ENCODE measurements at regions not wholly inside any gene's neighbourhood (a gene's known extent, or its start where the extent isn't known, plus 50 kb on each side); places are given as distances from the start of the nearest gene placed in this dataset.

DNA sequence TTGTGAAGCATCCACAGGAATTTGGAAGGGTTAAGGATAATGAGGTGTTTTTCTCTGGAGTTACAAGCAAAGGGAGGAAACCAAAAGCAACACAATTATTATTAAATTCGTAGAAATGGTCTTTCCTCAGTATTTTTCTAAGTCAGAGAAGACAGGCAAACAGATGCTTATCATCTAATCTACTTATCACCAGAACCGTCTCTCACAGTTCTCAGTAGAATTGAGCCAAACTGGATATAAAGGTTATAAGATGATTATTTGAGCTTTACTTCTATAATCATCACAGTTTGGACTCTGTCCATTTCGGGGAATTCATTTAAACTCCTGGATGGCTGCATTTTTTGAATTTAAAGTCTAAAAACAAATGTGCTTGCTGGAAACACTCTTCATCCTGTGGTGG, 245.0 kb downstream of the KCNJ2 start:
- no peak for TF ChIP-seq SMC3 (IDR thresholded peaks at IDR 0.05)
- TF ChIP-seq, protein P1, sequence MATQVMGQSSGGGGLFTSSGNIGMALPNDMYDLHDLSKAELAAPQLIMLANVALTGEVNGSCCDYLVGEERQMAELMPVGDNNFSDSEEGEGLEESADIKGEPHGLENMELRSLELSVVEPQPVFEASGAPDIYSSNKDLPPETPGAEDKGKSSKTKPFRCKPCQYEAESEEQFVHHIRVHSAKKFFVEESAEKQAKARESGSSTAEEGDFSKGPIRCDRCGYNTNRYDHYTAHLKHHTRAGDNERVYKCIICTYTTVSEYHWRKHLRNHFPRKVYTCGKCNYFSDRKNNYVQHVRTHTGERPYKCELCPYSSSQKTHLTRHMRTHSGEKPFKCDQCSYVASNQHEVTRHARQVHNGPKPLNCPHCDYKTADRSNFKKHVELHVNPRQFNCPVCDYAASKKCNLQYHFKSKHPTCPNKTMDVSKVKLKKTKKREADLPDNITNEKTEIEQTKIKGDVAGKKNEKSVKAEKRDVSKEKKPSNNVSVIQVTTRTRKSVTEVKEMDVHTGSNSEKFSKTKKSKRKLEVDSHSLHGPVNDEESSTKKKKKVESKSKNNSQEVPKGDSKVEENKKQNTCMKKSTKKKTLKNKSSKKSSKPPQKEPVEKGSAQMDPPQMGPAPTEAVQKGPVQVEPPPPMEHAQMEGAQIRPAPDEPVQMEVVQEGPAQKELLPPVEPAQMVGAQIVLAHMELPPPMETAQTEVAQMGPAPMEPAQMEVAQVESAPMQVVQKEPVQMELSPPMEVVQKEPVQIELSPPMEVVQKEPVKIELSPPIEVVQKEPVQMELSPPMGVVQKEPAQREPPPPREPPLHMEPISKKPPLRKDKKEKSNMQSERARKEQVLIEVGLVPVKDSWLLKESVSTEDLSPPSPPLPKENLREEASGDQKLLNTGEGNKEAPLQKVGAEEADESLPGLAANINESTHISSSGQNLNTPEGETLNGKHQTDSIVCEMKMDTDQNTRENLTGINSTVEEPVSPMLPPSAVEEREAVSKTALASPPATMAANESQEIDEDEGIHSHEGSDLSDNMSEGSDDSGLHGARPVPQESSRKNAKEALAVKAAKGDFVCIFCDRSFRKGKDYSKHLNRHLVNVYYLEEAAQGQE (IDR thresholded peaks at IDR 0.05): no peak
- TF ChIP-seq, protein P2, sequence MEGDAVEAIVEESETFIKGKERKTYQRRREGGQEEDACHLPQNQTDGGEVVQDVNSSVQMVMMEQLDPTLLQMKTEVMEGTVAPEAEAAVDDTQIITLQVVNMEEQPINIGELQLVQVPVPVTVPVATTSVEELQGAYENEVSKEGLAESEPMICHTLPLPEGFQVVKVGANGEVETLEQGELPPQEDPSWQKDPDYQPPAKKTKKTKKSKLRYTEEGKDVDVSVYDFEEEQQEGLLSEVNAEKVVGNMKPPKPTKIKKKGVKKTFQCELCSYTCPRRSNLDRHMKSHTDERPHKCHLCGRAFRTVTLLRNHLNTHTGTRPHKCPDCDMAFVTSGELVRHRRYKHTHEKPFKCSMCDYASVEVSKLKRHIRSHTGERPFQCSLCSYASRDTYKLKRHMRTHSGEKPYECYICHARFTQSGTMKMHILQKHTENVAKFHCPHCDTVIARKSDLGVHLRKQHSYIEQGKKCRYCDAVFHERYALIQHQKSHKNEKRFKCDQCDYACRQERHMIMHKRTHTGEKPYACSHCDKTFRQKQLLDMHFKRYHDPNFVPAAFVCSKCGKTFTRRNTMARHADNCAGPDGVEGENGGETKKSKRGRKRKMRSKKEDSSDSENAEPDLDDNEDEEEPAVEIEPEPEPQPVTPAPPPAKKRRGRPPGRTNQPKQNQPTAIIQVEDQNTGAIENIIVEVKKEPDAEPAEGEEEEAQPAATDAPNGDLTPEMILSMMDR (IDR thresholded peaks at IDR 0.05): no peak
- no peak for TF ChIP-seq RFX5 (IDR thresholded peaks at IDR 0.05)
- TF ChIP-seq, protein P3, sequence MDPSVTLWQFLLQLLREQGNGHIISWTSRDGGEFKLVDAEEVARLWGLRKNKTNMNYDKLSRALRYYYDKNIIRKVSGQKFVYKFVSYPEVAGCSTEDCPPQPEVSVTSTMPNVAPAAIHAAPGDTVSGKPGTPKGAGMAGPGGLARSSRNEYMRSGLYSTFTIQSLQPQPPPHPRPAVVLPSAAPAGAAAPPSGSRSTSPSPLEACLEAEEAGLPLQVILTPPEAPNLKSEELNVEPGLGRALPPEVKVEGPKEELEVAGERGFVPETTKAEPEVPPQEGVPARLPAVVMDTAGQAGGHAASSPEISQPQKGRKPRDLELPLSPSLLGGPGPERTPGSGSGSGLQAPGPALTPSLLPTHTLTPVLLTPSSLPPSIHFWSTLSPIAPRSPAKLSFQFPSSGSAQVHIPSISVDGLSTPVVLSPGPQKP (IDR thresholded peaks at IDR 0.05; ENCODE audit: low read depth, low read length): no peak
- TF ChIP-seq, protein P4, sequence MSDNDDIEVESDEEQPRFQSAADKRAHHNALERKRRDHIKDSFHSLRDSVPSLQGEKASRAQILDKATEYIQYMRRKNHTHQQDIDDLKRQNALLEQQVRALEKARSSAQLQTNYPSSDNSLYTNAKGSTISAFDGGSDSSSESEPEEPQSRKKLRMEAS (IDR thresholded peaks at IDR 0.05): no peak
- TF ChIP-seq KDM1A (IDR thresholded peaks at IDR 0.05; ENCODE audit: low read depth): no peak
- TF ChIP-seq EP300 (IDR thresholded peaks at IDR 0.05): no peak
- no peak for TF ChIP-seq NR3C1 (IDR thresholded peaks at IDR 0.05)
